H1 (cell line): ENCODE measurements at regions not wholly inside any gene's neighbourhood (a gene's known extent, or its start where the extent isn't known, plus 50 kb on each side); places are given as distances from the start of the nearest gene placed in this dataset.

ENCODE experiments used
- BACH1 ChIP-seq: IDR thresholded peaks from 2 replicates; pipeline ENCODE4 v1.6.1; 2012; ENCODE audit warnings: low read length, improper control_type of control experiment
- CHD2 ChIP-seq: IDR thresholded peaks from 2 replicates; pipeline ENCODE4 v1.6.1; 2012; ENCODE audit warnings: low read length, improper control_type of control experiment
- GABPA ChIP-seq: IDR thresholded peaks from 2 replicates; pipeline ENCODE4 v1.6.1; 2011; ENCODE audit warnings: mild to moderate bottlenecking, low read length, moderate library complexity, borderline replicate concordance; ENCODE audit not compliant: insufficient read depth
- KDM5A ChIP-seq: fragments of 200-600 bp; IDR thresholded peaks from 2 replicates; pipeline ENCODE4 v1.7.1; 2012; ENCODE audit warnings: mild to moderate bottlenecking, low read length, inconsistent platforms, mixed read lengths

DNA sequence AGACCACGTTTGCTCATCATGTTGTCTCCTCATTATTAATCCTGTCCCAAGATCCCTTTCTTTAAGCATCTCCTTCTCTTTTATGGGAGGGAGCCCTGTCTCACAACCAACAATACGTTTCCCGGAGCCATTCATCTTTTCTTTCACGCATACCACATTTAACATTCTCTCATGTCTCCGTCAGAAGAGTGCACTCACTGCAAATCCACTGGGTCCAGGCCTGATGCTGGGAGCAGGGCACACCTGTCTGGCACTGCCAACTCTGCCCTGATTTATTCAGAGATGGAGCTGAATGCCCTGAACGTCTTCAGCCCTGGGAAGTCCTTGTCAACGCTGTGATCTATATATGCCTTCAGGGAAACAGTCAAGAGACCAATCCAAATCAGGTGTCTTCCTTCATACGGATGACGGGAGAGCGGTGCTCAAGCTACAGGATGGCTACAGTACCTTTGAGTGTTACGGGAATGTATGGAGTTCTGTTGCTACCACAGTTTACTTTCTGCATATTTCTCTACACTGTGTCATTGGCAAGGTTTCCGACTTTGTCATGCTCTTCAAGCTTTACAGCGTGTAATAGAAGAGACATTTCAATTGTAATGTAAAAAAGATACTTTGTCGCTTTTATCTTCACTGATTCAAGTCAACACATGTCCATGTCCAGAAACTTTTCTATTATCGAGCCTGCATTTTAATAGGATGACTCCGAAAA lies 140.4 kb upstream of the SLITRK2 start (continued):
- no peak for TF ChIP-seq GABPA
- TF ChIP-seq BACH1: no peak
- TF ChIP-seq CHD2: no peak
- TF ChIP-seq KDM5A: no peak
